Epithelial cell of esophagus (primary cell): ENCODE measurements at regions not wholly inside any gene's neighbourhood (a gene's known extent, or its start where the extent isn't known, plus 50 kb on each side); places are given as distances from the start of the nearest gene placed in this dataset.

Source experiments
- DNase-seq: peaks from one replicate; pipeline ENCODE4 v3.0.0; 2010; ENCODE audit warnings: low read depth
- H3K4me3 ChIP-seq: 2 replicates; pipeline ENCODE4 v1.5.1; 2011; ENCODE audit warnings: mild to moderate bottlenecking, low read length, control low read depth
- TF ChIP-seq, protein P1 (sequence below): IDR thresholded peaks from 2 replicates; pipeline ENCODE4 v1.5.1; 2011; ENCODE audit warnings: low read depth, mild to moderate bottlenecking, low read length, control low read depth, inconsistent platforms; ENCODE audit not compliant: insufficient read depth; ENCODE audit errors: missing control alignments

DNA sequence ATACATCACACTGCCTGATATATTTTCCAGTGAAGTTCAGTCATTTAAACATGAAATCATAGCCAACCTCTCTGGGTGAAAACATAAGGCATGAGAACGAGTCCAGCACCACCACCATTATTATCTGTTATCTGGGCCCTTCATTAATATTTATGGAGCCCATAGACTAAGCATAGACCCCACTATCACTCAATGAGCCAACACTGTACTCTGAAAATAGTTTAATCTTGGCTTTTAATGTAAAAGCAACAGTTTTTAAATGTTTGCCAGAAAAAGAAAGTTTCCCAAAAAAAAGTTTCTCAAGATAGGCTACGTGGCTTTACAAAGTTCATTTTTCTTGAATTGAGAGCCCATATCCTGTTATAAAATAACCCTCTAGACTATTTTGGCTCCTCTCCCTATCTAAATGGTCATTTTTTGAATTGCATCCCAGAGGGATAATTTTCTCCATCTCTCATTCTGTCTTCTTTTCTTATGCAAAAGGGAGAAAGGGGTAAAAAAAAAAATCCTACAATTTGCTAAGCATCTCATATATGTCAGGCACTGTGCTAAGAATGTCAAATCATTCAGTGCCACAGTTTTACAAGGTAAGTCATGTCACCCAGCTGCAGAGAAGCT, 66.1 kb downstream of the FZD1 start:
- no peak for DNase-seq
- TF ChIP-seq, protein P1, sequence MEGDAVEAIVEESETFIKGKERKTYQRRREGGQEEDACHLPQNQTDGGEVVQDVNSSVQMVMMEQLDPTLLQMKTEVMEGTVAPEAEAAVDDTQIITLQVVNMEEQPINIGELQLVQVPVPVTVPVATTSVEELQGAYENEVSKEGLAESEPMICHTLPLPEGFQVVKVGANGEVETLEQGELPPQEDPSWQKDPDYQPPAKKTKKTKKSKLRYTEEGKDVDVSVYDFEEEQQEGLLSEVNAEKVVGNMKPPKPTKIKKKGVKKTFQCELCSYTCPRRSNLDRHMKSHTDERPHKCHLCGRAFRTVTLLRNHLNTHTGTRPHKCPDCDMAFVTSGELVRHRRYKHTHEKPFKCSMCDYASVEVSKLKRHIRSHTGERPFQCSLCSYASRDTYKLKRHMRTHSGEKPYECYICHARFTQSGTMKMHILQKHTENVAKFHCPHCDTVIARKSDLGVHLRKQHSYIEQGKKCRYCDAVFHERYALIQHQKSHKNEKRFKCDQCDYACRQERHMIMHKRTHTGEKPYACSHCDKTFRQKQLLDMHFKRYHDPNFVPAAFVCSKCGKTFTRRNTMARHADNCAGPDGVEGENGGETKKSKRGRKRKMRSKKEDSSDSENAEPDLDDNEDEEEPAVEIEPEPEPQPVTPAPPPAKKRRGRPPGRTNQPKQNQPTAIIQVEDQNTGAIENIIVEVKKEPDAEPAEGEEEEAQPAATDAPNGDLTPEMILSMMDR, result no peak
- H3K4me3 ChIP-seq, result no peak overlapping the region

- H3K4me3 ChIP-seq, result no peak overlapping the region
- TF ChIP-seq, protein P1, result no peak
- no peak for DNase-seq
These were observed 66.6 kb downstream of the FZD1 start for GRCh38 chr7:91330866-91331265.

- no peak for DNase-seq
- no peak overlapping the region for H3K4me3 ChIP-seq
- TF ChIP-seq, protein P1, result no peak
These were observed 71.9 kb downstream of the FZD1 start for GRCh38 chr7:91336106-91336505.

GRCh38 chr7:91338226-91339020, 74.2 kb downstream of the FZD1 start:
- DNase-seq, result no peak
- TF ChIP-seq, protein P1, result no peak
- H3K4me3 ChIP-seq, result no peak overlapping the region

DNA sequence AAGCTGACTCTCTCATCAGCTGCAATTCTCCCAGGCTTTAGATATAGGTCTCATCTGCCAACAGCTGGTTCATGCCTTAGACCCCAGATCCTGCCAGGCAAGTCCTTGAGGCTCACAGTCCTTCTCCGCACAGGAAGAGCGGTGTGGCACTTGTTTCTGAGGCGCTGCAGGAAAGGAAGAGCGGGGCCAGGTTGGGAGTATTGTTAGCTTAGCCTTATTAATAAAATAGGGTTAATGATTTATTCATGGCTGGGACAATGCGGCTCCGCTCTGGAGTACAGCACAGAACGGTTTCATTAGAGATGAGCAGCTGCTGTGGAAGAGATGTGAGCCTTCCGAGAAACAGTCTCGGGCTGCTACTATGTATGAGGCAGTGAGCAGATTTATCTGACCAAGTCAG, 78.1 kb downstream of the FZD1 start:
- no peak overlapping the region for H3K4me3 ChIP-seq
- no peak for DNase-seq
- TF ChIP-seq, protein P1, result no peak

DNA sequence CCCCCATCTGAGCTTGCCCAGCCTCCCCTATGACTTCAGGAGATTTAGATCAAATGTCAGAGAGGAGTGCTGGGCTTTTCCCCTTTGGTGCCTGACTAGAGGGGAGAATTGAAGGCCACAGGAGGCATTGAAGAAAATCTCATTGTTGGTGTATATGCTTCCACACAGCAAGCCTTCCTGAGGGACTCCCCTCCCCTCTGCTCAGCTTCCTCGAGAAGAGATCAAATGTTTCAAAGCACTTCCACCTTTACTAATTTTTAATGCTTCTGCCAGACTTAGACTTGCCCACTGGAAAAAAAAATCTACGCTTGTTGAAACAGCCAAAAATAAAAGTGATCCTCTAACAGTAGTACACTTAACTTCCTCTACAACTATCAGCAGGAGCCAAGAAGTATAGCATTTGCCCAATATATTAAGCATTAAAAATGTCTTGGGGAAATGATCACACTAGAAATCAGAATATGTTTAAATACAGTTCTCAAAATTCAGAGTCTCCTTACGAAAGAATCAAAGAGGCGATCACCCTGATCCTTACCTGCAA, 79.3 kb downstream of the FZD1 start:
- no peak for DNase-seq
- no peak overlapping the region for H3K4me3 ChIP-seq
- TF ChIP-seq, protein P1, result no peak
